Lung (tissue), 11 donors: ENCODE measurements at regions not wholly inside any gene's neighbourhood (a gene's known extent, or its start where the extent isn't known, plus 50 kb on each side); places are given as distances from the start of the nearest gene placed in this dataset.

ENCODE experiments used
- ATAC-seq: fragments of 200-7000 bp; cut with Tn5 transposase; one replicate; pipeline ENCODE4 v1.9.1; 2020; ENCODE audit warnings: moderate number of reproducible peaks; ENCODE audit not compliant: insufficient read depth, low FRiP score
- DNase-seq, 3 donors: peaks; one replicate each; pipeline ENCODE4 v3.0.0-alpha.2; 2013 to 2017
- H3K27ac ChIP-seq, 2 donors: one replicate each; pipeline ENCODE4 v1.5.1; 2013; ENCODE audit warnings: mild to moderate bottlenecking in 2 of 2, moderate library complexity in 2 of 2, control low read depth in 1 of 2, inconsistent platforms in 1 of 2, low read depth in 1 of 2, low read length in 1 of 2
- H3K27me3 ChIP-seq, 3 donors: one replicate each; pipeline ENCODE4 v1.5.1; 2013; ENCODE audit warnings: low read length in 2 of 3; ENCODE audit not compliant: control insufficient read depth in 3 of 3, insufficient read depth in 3 of 3
- H3K36me3 ChIP-seq, 4 donors: one replicate each; pipeline ENCODE4 v1.5.1; 2013; ENCODE audit warnings: low read length in 4 of 4, mild to moderate bottlenecking in 1 of 4, moderate library complexity in 1 of 4; ENCODE audit not compliant: control insufficient read depth in 4 of 4, insufficient read depth in 4 of 4
- H3K4me1 ChIP-seq, 5 donors: one replicate each; pipeline ENCODE4 v1.5.1; 2013; ENCODE audit warnings: low read length in 5 of 5, mild to moderate bottlenecking in 2 of 5, moderate library complexity in 1 of 5; ENCODE audit not compliant: control insufficient read depth in 5 of 5, insufficient read depth in 5 of 5
- H3K4me3 ChIP-seq: one replicate; pipeline ENCODE4 v1.5.1; 2013; ENCODE audit warnings: mild to moderate bottlenecking, control low read depth, moderate library complexity
- H3K9ac ChIP-seq, 2 donors: one replicate each; pipeline ENCODE4 v1.5.1; 2013; ENCODE audit warnings: low read length in 2 of 2, control low read depth in 1 of 2; ENCODE audit not compliant: insufficient read depth in 1 of 2
- H3K9me3 ChIP-seq, 4 donors: one replicate each; pipeline ENCODE4 v1.5.1; 2013; ENCODE audit warnings: low read length in 3 of 4, mild to moderate bottlenecking in 1 of 4, moderate library complexity in 1 of 4; ENCODE audit not compliant: control insufficient read depth in 4 of 4, insufficient read depth in 3 of 4
- CTCF ChIP-seq: IDR thresholded peaks from 2 replicates; pipeline ENCODE4 v1.5.1; 2012; ENCODE audit warnings: mild to moderate bottlenecking; ENCODE audit errors: control extremely low read depth, extremely low read depth
- WGBS, 2 donors: extraction: QIAGEN DNeasy Blood & Tissue Kit; methylation state at CpG; one replicate each; pipeline ENCODE4 v1.1.7; 2013; 5-methylcytosine and 5-hydroxymethylcytosine counted together
- donor health status: control.
- donor health status: control.
- donor health status: Bipolar disorder and iron deficiency.
- donor health status: healthy.
- donor health status: DM: yes; HTN: yes; CAD: no.

GRCh38 chr5:87599778-87600177 is 187.0 kb upstream of the CCNH start:
- 86 to 89% methylated on average over 2 of the region's 2 CpGs for WGBS, 2 donors
- no peak overlapping the region for H3K27ac ChIP-seq

GRCh38 chr5:87598460-87598859 is 185.7 kb upstream of the CCNH start:
- H3K27ac ChIP-seq = no peak overlapping the region
- no peak overlapping the region for H3K4me3 ChIP-seq
- H3K4me1 ChIP-seq = no peaks in the 10 kb centered on the region
- ATAC-seq (no peak), DNase-seq (no peak)
- H3K9me3 ChIP-seq = peaks cover 0 to 13% (median 2%) of the 10 kb centered on the region in 4 donors
- no peak overlapping the region for H3K9ac ChIP-seq
- 85 to 92% methylated on average over 1 of the region's 1 CpG for WGBS, 2 donors
- H3K27me3 ChIP-seq = no peaks in the 10 kb centered on the region
- no peak for TF ChIP-seq CTCF
- H3K36me3 ChIP-seq = no peaks in the 10 kb centered on the region

More at GRCh38 chr5:87599778-87600177, 187.0 kb upstream of the CCNH start:
- no peak for TF ChIP-seq CTCF
- no peaks in the 10 kb centered on the region for H3K36me3 ChIP-seq
- H3K4me3 ChIP-seq = no peak overlapping the region
- ATAC-seq = no peak
- H3K9me3 ChIP-seq = peaks cover 0 to 13% (median 2%) of the 10 kb centered on the region in 4 donors
- DNase-seq = no peak
- no peaks in the 10 kb centered on the region for H3K4me1 ChIP-seq
- no peak overlapping the region for H3K9ac ChIP-seq
- no peaks in the 10 kb centered on the region for H3K27me3 ChIP-seq

GRCh38 chr5:87594566-87594965 is 181.8 kb upstream of the CCNH start:
- WGBS, 2 donors = 85% methylated on average over 1 of the region's 1 CpG
- H3K9me3 ChIP-seq = no peaks in the 10 kb centered on the region
- no peak overlapping the region for H3K4me3 ChIP-seq
- TF ChIP-seq CTCF = no peak
- no peak overlapping the region for H3K27ac ChIP-seq
- no peak overlapping the region for H3K9ac ChIP-seq
- no peaks in the 10 kb centered on the region for H3K27me3 ChIP-seq
- ATAC-seq (no peak), DNase-seq (no peak)
- H3K36me3 ChIP-seq = no peaks in the 10 kb centered on the region
- no peaks in the 10 kb centered on the region for H3K4me1 ChIP-seq

GRCh38 chr5:87589587-87589986 is 176.9 kb upstream of the CCNH start:
- Histone ChIP-seq H3K4me1 (no peaks in the 10 kb centered on the region), H3K9ac (no peak overlapping the region), H3K36me3 (no peaks in the 10 kb centered on the region), H3K4me3 (no peak overlapping the region), H3K9me3 (no peaks in the 10 kb centered on the region), H3K27me3 (no peaks in the 10 kb centered on the region), H3K27ac (no peak overlapping the region)
- WGBS, 2 donors = 74 to 79% methylated on average over 2 of the region's 2 CpGs
- ATAC-seq (no peak), DNase-seq (no peak)
- no peak for TF ChIP-seq CTCF
